MM.1S (cell line): ENCODE measurements at regions not wholly inside any gene's neighbourhood (a gene's known extent, or its start where the extent isn't known, plus 50 kb on each side); places are given as distances from the start of the nearest gene placed in this dataset.

ENCODE experiments used
- DNase-seq: peaks from one replicate; pipeline ENCODE4 v3.0.0-alpha.2; 2015
- H2AFZ ChIP-seq: fragments of 300-600 bp; sonication (generic); 2 replicates; pipeline ENCODE4 v1.6.0; 2016; ENCODE audit warnings: antibody characterized with exemption, low read length
- H3F3A ChIP-seq: fragments of 300-600 bp; sonication (generic); 2 replicates; pipeline ENCODE4 v1.6.1; 2016; ENCODE audit warnings: mild to moderate bottlenecking, antibody characterized with exemption, low read length, moderate library complexity, mixed read lengths; ENCODE audit not compliant: insufficient read depth
- H3K27ac ChIP-seq: fragments of 300-600 bp; sonication (generic); 2 replicates; pipeline ENCODE4 v1.5.1; 2016; ENCODE audit warnings: mild to moderate bottlenecking, low read length
- H3K27me3 ChIP-seq: fragments of 300-600 bp; sonication (generic); replicated peaks from 2 replicates; pipeline ENCODE4 v1.6.0; 2016; ENCODE audit warnings: low read length; ENCODE audit not compliant: insufficient read depth
- H3K36me3 ChIP-seq: fragments of 300-600 bp; sonication (generic); replicated peaks from 2 replicates; pipeline ENCODE4 v1.6.1; 2016; ENCODE audit warnings: mild to moderate bottlenecking, low read length, mixed read lengths; ENCODE audit not compliant: insufficient read depth
- H3K4me1 ChIP-seq: fragments of 300-600 bp; sonication (generic); 2 replicates; pipeline ENCODE4 v1.6.1; 2016; ENCODE audit warnings: low read length, mixed read lengths
- H3K4me2 ChIP-seq: fragments of 300-600 bp; sonication (generic); 2 replicates; pipeline ENCODE4 v1.6.0; 2016; ENCODE audit warnings: low read depth, low read length
- H3K4me3 ChIP-seq: fragments of 300-600 bp; sonication (generic); 2 replicates; pipeline ENCODE4 v1.5.1; 2016; ENCODE audit warnings: low read length, mixed read lengths
- H3K79me2 ChIP-seq: fragments of 300-600 bp; sonication (generic); 2 replicates; pipeline ENCODE4 v1.6.1; 2016; ENCODE audit warnings: mixed run types, low read length, mixed read lengths
- H3K9ac ChIP-seq: fragments of 300-600 bp; sonication (generic); 2 replicates; pipeline ENCODE4 v1.6.1; 2016; ENCODE audit warnings: low read length, mixed read lengths
- H3K9me2 ChIP-seq: fragments of 300-600 bp; sonication (generic); replicated peaks from 2 replicates; pipeline ENCODE4 v1.6.1; 2016; ENCODE audit warnings: mild to moderate bottlenecking, low read length, mixed read lengths; ENCODE audit not compliant: insufficient read depth
- H3K9me3 ChIP-seq: fragments of 300-600 bp; sonication (generic); replicated peaks from 2 replicates; pipeline ENCODE4 v1.6.1; 2016; ENCODE audit warnings: mild to moderate bottlenecking, low read length, mixed read lengths; ENCODE audit not compliant: insufficient read depth
- H4K20me1 ChIP-seq: fragments of 300-600 bp; sonication (generic); 2 replicates; pipeline ENCODE4 v1.6.1; 2016; ENCODE audit warnings: mild to moderate bottlenecking, low read length, moderate library complexity, mixed read lengths; ENCODE audit not compliant: insufficient read depth
- EZH2 ChIP-seq: fragments of 300-600 bp; sonication (generic); optimal IDR thresholded peaks from 2 replicates; pipeline ENCODE3; 2017; ENCODE audit warnings: low read depth, mild to moderate bottlenecking, antibody characterized with exemption, low read length, mixed read lengths
- EZH2phosphoT487 ChIP-seq: fragments of 300-600 bp; sonication (generic); IDR thresholded peaks from 2 replicates; pipeline ENCODE4 v1.6.1; 2018; ENCODE audit warnings: antibody characterized with exemption, low read length
- TF ChIP-seq, protein P1 (sequence below): fragments of 300-600 bp; sonication (generic); IDR thresholded peaks from 2 replicates; pipeline ENCODE4 v1.5.1; 2016; ENCODE audit warnings: antibody characterized with exemption, low read length, mixed read lengths

DNA sequence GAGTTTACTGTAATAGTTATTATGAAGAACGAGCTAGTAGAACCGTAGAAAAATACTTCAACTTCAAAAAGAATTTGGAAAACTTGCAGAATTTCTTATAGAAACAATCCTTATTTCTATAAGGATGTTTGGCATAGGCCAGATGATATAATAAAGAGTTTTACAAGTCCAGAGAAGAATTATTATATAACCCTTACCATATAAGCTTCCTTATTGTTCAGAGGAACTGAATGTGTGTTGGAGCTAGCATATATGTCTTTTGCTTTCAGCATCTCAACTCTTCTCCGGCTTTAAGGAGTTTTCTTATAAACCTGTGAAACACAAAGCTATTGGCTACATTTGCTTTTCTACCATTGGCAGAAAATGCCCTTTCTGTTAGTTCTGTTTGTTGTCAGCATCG lies 178.0 kb upstream of the E2F7 start:
- no peak overlapping the region for H3K4me2 ChIP-seq
- no peak overlapping the region for H3K4me3 ChIP-seq
- no peaks in the 10 kb centered on the region for H4K20me1 ChIP-seq
- H3K9me3 ChIP-seq: no peaks in the 10 kb centered on the region
- H3K36me3 ChIP-seq: no peaks in the 10 kb centered on the region
- H3K79me2 ChIP-seq: no peaks in the 10 kb centered on the region
- no peak overlapping the region for H3K27ac ChIP-seq
- no peaks in the 10 kb centered on the region for H3K9me2 ChIP-seq
- H3K9ac ChIP-seq: no peak overlapping the region
- H2AFZ ChIP-seq: no peak overlapping the region
- no peaks in the 10 kb centered on the region for H3K4me1 ChIP-seq
- no peak for DNase-seq
- H3K27me3 ChIP-seq: no peaks in the 10 kb centered on the region
- TF ChIP-seq, protein P1, sequence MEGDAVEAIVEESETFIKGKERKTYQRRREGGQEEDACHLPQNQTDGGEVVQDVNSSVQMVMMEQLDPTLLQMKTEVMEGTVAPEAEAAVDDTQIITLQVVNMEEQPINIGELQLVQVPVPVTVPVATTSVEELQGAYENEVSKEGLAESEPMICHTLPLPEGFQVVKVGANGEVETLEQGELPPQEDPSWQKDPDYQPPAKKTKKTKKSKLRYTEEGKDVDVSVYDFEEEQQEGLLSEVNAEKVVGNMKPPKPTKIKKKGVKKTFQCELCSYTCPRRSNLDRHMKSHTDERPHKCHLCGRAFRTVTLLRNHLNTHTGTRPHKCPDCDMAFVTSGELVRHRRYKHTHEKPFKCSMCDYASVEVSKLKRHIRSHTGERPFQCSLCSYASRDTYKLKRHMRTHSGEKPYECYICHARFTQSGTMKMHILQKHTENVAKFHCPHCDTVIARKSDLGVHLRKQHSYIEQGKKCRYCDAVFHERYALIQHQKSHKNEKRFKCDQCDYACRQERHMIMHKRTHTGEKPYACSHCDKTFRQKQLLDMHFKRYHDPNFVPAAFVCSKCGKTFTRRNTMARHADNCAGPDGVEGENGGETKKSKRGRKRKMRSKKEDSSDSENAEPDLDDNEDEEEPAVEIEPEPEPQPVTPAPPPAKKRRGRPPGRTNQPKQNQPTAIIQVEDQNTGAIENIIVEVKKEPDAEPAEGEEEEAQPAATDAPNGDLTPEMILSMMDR: no peak
- TF ChIP-seq EZH2phosphoT487: no peak
- TF ChIP-seq EZH2: no peak
- no peaks in the 10 kb centered on the region for H3F3A ChIP-seq

GRCh38 chr12:77239617-77240016 lies 174.2 kb upstream of the E2F7 start:
- Histone ChIP-seq H3F3A (no peaks in the 10 kb centered on the region), H2AFZ (no peak overlapping the region), H3K9me3 (no peaks in the 10 kb centered on the region), H3K9ac (no peak overlapping the region), H3K9me2 (no peaks in the 10 kb centered on the region), H3K4me2 (no peak overlapping the region), H3K27me3 (no peaks in the 10 kb centered on the region), H3K27ac (no peak overlapping the region), H4K20me1 (no peaks in the 10 kb centered on the region), H3K4me1 (no peaks in the 10 kb centered on the region), H3K79me2 (no peaks in the 10 kb centered on the region), H3K4me3 (no peak overlapping the region), H3K36me3 (no peaks in the 10 kb centered on the region)
- no peak for DNase-seq
- TF ChIP-seq, protein P1: no peak
- TF ChIP-seq EZH2phosphoT487 (no peak), EZH2 (no peak)

DNA sequence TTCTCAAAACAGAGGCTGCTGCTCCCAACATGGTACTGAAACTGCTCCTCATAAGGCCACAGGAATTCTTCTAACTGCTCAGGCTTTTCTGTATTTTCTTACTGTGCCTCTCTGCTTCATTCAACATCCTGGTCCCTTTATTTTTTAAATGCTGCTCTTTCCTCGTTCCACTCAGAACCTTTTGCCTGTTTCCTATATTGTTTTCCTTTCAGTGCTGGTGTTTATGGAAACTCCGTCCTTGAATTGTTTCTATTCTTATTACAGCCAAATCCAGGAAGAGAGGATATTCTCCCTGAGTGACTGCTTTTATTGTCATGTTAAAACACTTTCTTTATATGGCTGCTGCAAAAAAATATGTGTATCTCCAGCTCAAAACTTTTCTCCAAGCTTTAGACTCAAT lies 173.0 kb upstream of the E2F7 start:
- Histone ChIP-seq H3K36me3 (no peaks in the 10 kb centered on the region), H3K9me3 (no peaks in the 10 kb centered on the region), H3K79me2 (no peaks in the 10 kb centered on the region), H3K4me1 (no peaks in the 10 kb centered on the region), H3K27ac (no peak overlapping the region), H3K27me3 (no peaks in the 10 kb centered on the region), H4K20me1 (no peaks in the 10 kb centered on the region), H3K4me3 (no peak overlapping the region), H3F3A (no peaks in the 10 kb centered on the region), H3K4me2 (no peak overlapping the region), H2AFZ (no peak overlapping the region), H3K9ac (no peak overlapping the region), H3K9me2 (no peaks in the 10 kb centered on the region)
- no peak for DNase-seq
- TF ChIP-seq, protein P1: no peak
- TF ChIP-seq EZH2phosphoT487 (no peak), EZH2 (no peak)

- H3K9ac ChIP-seq: no peak overlapping the region
- TF ChIP-seq, protein P1: no peak
- no peaks in the 10 kb centered on the region for H3F3A ChIP-seq
- no peak overlapping the region for H3K27ac ChIP-seq
- H3K79me2 ChIP-seq: no peaks in the 10 kb centered on the region
- H3K36me3 ChIP-seq: no peaks in the 10 kb centered on the region
- no peaks in the 10 kb centered on the region for H3K27me3 ChIP-seq
- H3K9me2 ChIP-seq: no peaks in the 10 kb centered on the region
- DNase-seq: no peak
- H3K9me3 ChIP-seq: no peaks in the 10 kb centered on the region
- H3K4me1 ChIP-seq: no peaks in the 10 kb centered on the region
- H3K4me3 ChIP-seq: no peak overlapping the region
- H3K4me2 ChIP-seq: no peak overlapping the region
- no peaks in the 10 kb centered on the region for H4K20me1 ChIP-seq
- H2AFZ ChIP-seq: no peak overlapping the region
Measured at GRCh38 chr12:77237896-77238295, 172.5 kb upstream of the E2F7 start.
